HG02759 (cell line): ENCODE measurements at regions not wholly inside any gene's neighbourhood (a gene's known extent, or its start where the extent isn't known, plus 50 kb on each side); places are given as distances from the start of the nearest gene placed in this dataset.
A peak's percentile ranks its signal among the peaks of the same experiment; 100 is the strongest.
"Not testable (repeated sequence)": the region's sequence is repeated elsewhere in the genome, so short reads cannot be mapped to it uniquely, and the experiment has no call there.

Source experiments
- ATAC-seq: cut with Tn5 transposase; IDR thresholded peaks from one replicate; pipeline ENCODE4 v1.9.1; 2021; ENCODE audit warnings: mild to moderate bottlenecking, moderate library complexity; ENCODE audit not compliant: unreplicated experiment

GRCh38 chr16:59067205-59067604, 333.1 kb upstream of the GOT2 start:
- no peak for ATAC-seq

DNA sequence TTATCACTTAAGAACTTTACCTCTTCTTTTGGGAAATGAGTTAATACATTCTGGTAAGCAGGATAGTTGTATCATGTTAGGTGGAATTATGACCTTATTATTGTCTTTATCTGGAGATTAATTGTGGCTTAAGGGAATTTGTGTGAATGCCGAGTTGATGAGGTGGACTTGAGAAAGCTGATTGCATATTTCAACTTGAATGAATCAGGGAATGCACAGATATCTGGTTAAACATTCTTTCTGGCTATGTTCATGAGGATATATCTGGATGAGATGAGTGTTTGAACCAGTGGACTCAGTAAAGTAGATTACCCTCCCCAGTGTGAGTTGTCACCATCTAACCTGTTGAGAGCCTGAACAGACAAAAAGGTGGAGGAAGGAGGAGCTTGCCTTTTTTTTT, 326.1 kb upstream of the GOT2 start:
- no peak for ATAC-seq

- ATAC-seq, result no peak
Observed at GRCh38 chr16:59058250-59058649, 324.1 kb upstream of the GOT2 start.

GRCh38 chr16:59053911-59054310, 319.8 kb upstream of the GOT2 start:
- no peak for ATAC-seq

DNA sequence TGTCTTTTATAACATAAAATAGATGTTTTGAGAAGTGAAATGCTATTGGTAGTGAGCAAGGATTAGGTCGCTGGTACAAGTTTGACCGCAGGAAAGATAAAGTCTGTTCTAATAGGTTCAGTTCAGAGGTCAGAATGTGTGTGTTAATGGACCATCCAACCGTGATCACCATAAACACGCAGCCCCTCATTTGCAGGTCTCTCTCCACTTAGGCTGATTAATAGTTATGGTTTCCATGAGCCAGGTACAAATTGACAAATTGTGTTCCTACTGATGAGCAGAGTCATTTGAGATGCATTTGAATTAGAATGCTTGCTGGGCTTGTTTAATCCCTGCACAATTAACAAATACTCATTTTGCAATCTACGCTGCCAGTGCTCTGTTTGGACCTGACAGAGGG, 318.1 kb upstream of the GOT2 start:
- ATAC-seq, result no peak

GRCh38 chr16:59048876-59049275, 314.8 kb upstream of the GOT2 start:
- ATAC-seq, result no peak

DNA sequence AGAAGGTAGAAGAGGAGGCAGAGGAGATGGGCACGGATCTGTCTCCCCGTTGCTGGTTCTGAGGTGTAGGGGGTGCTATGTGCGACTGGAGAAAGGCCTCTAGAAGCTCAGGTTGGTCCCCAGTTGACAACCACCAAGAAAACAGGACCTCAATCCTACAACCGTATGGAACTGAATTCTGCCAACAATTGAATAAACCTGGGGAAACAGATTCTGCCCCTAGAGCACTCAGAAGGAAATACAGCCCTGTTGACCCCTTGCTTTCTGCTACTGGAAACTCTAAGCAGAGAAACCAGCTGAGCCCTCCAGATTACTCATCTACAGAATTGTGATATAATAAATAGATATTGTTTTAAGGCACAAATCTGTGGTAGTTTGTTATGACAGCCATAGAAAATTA, 313.0 kb upstream of the GOT2 start:
- no peak for ATAC-seq

DNA sequence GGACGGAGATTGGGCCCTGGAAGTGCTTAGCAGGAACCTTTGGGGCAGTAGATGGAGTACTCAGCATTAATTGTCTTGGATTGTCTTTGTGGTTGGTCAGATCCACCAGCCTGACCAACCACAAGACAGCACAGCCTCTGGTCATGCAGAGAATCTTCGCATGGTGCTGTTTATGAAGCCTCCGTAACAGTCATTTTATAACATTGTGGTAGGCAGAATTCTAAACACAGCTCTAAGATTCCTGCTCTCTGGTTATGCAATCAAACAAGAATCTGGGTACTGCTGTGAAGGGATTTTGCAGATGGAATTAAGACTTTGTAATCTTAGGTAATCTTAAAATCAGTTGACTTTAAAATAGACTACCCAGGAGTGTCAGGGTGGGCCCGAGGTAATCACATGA, 312.2 kb upstream of the GOT2 start:
- no peak for ATAC-seq

GRCh38 chr16:59045501-59045900, 311.4 kb upstream of the GOT2 start:
- no peak for ATAC-seq

DNA sequence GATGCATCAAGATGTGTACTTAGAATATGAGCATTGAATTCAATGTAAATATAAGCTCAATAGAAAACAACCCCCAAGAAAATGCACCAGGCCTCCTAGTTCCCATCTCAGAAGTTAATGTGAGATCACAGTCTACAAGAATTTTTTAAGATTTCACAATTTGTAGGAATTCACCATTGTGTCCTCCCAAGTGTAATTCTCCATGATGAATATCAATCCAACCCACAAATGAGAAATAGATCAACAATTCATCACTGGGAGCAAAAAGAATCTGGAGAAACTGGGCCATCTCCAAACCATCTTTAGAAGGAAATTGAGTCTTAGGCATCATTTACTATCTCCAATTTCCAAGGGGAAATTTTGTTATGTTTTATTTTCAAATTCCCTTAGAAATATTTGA, 310.5 kb upstream of the GOT2 start:
- no peak for ATAC-seq

DNA sequence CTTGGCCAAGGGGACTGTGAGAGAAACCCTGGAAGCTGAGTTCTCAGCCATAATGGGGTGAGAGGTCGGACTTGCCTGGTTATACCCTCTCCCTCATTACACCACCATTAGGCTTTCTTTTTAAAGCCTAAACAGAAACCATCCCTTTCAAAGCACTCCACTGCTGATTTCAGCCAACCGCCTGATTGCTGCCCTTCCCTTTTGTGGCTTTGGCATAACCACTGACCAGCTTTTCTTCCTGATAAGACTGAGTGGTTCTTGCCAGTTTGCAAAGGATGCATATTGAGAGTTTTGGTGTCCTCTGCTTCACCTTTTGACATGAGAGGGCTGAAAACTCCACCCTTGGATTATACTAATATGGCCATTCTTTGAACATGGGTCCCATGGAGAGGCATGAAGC, 308.2 kb upstream of the GOT2 start:
- no peak for ATAC-seq

DNA sequence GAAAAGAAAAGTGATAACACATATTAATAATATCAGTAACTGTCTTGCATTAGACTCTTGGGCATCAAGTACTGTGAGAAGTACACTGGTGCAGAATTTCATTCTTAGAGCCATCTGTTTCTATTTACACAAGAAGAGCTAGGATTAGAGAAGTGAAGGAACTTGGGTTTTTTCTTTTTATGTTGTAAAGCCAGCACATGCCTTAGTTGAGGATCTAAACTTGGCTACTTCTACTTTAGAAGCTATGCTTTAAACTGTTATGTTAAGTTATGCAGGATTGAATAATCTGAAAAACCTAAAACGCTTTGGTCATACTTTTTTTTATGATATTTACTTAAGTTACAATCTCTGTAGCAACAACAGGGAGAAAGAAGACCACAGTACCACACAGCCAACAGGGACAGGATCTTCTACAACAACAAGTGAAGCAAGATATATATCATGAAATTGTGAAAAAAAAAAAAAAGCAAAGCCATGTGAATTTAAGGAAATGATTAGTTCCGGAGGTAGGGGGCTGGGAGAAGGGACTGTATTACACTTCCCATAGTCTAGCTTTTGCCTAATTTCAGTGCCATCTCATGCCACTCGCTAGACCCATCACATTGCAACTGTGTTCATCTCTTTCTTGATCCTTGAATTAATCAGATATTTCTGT, 305.1 kb upstream of the GOT2 start:
- no peak for ATAC-seq

- ATAC-seq, result no peak
Observed at GRCh38 chr16:59030923-59031485, 296.9 kb upstream of the GOT2 start.

- ATAC-seq, result no peak
Observed at GRCh38 chr16:59021751-59022150, 287.6 kb upstream of the GOT2 start.

DNA sequence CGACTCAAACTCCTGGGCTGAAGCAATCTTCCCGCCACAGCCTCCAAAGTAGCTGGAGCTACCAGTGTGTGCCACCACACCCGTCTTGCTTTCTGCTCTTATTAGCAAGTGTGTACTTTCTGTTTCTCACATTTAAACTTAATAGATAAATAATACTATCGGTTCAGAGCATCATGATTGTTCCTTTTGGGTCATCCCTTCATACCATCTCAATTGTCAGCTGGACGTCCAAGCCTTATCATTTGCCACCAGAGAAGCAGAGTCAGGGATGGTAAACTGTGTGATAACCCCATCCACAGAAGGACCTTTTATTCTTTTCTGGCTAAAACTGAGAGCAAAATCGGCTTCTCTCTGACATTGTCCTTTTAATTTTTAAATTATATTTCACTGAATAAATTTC, 279.8 kb upstream of the GOT2 start:
- no peak for ATAC-seq

GRCh38 chr16:58999762-59000161, 265.6 kb upstream of the GOT2 start:
- no peak for ATAC-seq

GRCh38 chr16:58992755-58993154, 258.6 kb upstream of the GOT2 start:
- ATAC-seq, result not testable (repeated sequence)

GRCh38 chr16:58983181-58983965, 249.3 kb upstream of the GOT2 start:
- not testable (repeated sequence) for ATAC-seq

GRCh38 chr16:58970775-58971174, 236.7 kb upstream of the GOT2 start:
- ATAC-seq, result peak; percentile 63

- ATAC-seq, result no peak
Observed at GRCh38 chr16:58963479-58963878, 229.4 kb upstream of the GOT2 start.

- no peak for ATAC-seq
Observed at GRCh38 chr16:58962811-58963210, 228.7 kb upstream of the GOT2 start.

DNA sequence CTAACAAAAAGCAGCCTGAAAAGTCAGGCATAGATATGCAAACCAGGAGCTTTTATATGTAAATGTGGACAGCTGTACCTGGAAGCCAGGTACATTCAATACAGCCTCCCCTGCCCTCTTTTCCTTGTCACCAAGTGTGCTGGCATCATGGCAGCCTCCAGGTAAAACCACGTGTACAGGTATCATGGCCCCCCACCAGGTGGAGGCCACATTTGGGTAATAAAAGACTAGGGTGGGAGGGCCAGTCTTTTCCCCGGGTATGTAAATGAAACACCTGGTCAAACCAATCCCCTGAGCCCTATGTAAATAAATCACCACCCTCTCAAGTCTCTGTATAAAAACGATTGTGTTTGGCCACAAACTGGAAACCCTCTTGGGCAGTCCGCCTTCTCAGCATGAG, 226.4 kb upstream of the GOT2 start:
- no peak for ATAC-seq
